ENCODE measurements at regions not wholly inside any gene's neighbourhood (a gene's known extent, or its start where the extent isn't known, plus 50 kb on each side); places are given as distances from the start of the nearest gene placed in this dataset.

- TF ChIP-seq CTCF (IDR thresholded peaks at IDR 0.05) (no peak), SMC3 (IDR thresholded peaks at IDR 0.05; ENCODE audit: low read depth, low read length) (no peak), POLR2AphosphoS5 (IDR thresholded peaks at IDR 0.05; ENCODE audit: low read depth, low read length) (no peak), MAX (IDR thresholded peaks at IDR 0.05; ENCODE audit: low read depth) (no peak), FOXJ3 (CRISPR knock-in tag; IDR thresholded peaks at IDR 0.05) (no peak), SIN3A (IDR thresholded peaks at IDR 0.05; ENCODE audit: borderline replicate concordance, low read depth, low read length) (no peak)
Measured at GRCh38 chr13:58032676-58033460, 401.3 kb downstream of the PCDH17 start.
